IPS-18a (cell line): ENCODE measurements at regions not wholly inside any gene's neighbourhood (a gene's known extent, or its start where the extent isn't known, plus 50 kb on each side); places are given as distances from the start of the nearest gene placed in this dataset.
"Not testable (repeated sequence)": the region's sequence is repeated elsewhere in the genome, so short reads cannot be mapped to it uniquely, and the experiment has no call there.

ENCODE experiments used
- H3K27ac ChIP-seq: one replicate; pipeline ENCODE4 v1.5.1; 2013; ENCODE audit warnings: low read length
- H3K27me3 ChIP-seq: one replicate; pipeline ENCODE4 v1.6.1; 2013; ENCODE audit warnings: mild to moderate bottlenecking, low read length; ENCODE audit not compliant: control insufficient read depth, insufficient read depth
- H3K36me3 ChIP-seq: one replicate; pipeline ENCODE4 v1.6.1; 2013; ENCODE audit warnings: low read depth, low read length; ENCODE audit not compliant: control insufficient read depth
- H3K4me1 ChIP-seq: one replicate; pipeline ENCODE4 v1.6.1; 2013; ENCODE audit warnings: low read depth, low read length; ENCODE audit not compliant: control insufficient read depth
- H3K4me3 ChIP-seq: one replicate; pipeline ENCODE4 v1.5.1; 2013; ENCODE audit warnings: low read length
- H3K9ac ChIP-seq: one replicate; pipeline ENCODE4 v1.6.1; 2013; ENCODE audit warnings: mild to moderate bottlenecking, low read length, moderate library complexity
- H3K9me3 ChIP-seq: one replicate; pipeline ENCODE4 v1.6.1; 2013; ENCODE audit warnings: low read depth, low read length; ENCODE audit not compliant: control insufficient read depth

DNA sequence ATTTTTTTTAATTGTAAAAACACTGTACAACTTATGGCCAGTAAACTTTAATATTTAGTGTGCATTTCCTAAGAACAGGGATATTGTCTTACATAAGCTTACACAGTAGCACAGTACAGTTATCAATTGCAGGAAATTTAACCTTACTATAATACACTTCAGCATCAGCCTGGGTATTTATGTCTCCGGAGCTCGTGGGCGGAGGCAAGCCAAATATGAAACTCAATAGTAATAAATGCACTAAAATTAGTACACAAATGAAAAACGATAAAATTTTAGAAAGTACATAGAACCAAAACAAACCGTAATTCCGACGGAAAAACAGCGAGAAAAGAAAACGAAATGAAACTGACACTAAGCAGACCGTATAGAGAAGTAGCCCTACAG lies 91.2 kb downstream of the ANXA2R start:
- no peak overlapping the region for H3K4me3 ChIP-seq
- peaks cover 2% of the 10 kb centered on the region for H3K9me3 ChIP-seq
- H3K4me1 ChIP-seq = peaks cover 5% of the 10 kb centered on the region
- peaks cover 14% of the 10 kb centered on the region for H3K27me3 ChIP-seq
- no peak overlapping the region for H3K9ac ChIP-seq
- no peaks in the 10 kb centered on the region for H3K36me3 ChIP-seq
- H3K27ac ChIP-seq = no peak overlapping the region

DNA sequence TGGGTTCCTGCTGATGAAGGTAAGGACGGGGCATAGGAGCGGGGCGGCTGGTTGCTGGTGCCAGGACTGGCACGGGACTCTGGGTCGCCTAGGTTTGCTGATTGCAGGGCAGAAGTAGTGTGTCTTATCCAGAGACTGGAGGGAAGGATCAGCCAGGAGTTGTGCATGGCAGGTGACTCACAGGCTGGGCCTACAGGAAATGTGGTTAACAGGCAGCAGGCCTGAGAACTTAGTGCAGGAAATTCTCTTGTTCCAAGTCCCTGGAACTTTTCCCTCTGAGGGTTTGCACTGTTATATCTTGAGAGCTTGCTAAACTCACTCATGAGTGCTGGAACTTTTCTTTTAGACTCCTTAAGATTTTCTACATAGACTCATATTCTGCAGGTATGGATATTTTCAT lies 95.1 kb downstream of the ANXA2R start:
- Histone ChIP-seq H3K4me1 (no peaks in the 10 kb centered on the region), H3K9ac (no peak overlapping the region), H3K36me3 (no peaks in the 10 kb centered on the region), H3K27ac (no peak overlapping the region), H3K4me3 (no peak overlapping the region), H3K27me3 (peaks cover 25% of the 10 kb centered on the region), H3K9me3 (no peaks in the 10 kb centered on the region)

DNA sequence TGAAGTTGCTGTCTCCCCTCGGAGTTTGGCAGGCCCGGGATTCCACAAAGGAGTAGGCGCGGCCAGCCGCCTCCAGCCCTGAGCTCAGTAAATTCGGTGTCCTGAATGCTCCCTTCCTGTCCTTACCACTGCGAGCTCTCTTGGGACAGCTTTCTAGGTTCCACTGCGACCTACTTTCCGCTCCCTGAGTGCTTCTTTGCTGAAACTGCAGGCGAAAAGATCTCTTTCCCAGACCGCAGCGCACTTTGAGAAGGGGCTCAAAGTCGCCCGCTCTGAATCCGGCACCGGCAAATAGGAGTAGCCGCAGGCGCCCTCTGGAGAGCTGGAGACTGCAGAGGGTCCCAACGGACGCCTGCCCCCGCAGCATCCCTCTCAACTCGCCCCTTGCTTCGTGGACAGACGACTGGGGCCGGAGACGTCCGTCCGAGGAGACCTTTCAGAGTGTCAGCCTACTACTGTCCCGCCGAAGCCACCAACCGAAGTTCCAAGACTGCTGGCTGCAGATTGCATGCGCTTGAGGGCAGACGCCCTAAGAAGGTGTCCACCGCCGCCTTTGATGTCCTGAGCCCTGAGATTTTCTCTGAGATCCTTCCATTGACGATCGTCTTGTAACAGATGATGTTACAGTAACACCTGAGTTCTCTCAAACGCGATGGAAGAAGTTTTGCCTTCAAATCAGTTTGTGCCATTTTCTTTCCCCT lies 96.0 kb downstream of the ANXA2R start:
- peaks cover 25% of the 10 kb centered on the region for H3K27me3 ChIP-seq
- H3K4me3 ChIP-seq = peak overlapping the region; percentile 49
- H3K9me3 ChIP-seq = no peaks in the 10 kb centered on the region
- no peak overlapping the region for H3K9ac ChIP-seq
- H3K4me1 ChIP-seq = no peaks in the 10 kb centered on the region
- no peaks in the 10 kb centered on the region for H3K36me3 ChIP-seq
- H3K27ac ChIP-seq = no peak overlapping the region

DNA sequence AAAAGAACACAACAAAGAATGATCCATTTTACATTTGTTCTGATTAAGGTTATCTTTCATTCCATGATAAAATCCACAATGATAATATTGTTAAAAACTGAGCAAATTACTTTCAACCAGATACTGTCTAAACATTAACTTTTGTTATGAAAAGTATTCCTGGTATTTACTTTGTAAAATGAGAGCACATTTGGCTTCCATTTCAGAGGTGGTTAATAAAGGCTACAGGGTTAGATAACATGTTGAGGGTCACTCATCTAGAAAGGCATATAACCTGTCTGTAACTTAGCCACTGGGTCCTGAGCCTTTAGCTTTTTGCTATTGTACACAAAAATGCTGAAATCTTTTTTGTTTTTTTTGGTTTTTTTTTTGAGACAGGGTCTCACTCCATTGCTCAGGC lies 99.3 kb downstream of the ANXA2R start:
- Histone ChIP-seq H3K9ac (no peak overlapping the region), H3K36me3 (no peaks in the 10 kb centered on the region), H3K4me1 (no peaks in the 10 kb centered on the region), H3K9me3 (no peaks in the 10 kb centered on the region), H3K27ac (no peak overlapping the region), H3K4me3 (no peak overlapping the region), H3K27me3 (peaks cover 25% of the 10 kb centered on the region)

DNA sequence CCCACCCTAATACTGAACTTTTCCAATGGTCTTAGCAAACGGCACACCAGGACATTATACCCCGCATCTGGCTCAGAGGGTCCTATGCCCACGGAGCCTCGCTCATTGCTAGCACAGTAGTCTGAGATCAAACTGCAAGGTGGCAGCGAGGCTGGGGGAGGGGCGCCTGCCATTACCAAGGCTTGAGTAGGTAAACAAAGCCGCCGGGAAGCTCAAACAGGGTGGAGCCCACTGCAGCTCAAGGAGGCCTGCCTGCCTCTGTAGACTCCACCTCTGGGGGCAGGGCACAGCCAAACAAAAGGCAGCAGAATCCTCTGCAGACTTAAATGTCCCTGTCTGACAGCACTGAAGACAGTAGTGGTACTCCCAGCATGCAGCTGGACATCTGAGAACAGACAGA lies 108.1 kb downstream of the ANXA2R start:
- H3K9ac ChIP-seq, H3K4me3 ChIP-seq, H3K36me3 ChIP-seq, H3K9me3 ChIP-seq, H3K27ac ChIP-seq, H3K4me1 ChIP-seq, H3K27me3 ChIP-seq: not testable (repeated sequence)

DNA sequence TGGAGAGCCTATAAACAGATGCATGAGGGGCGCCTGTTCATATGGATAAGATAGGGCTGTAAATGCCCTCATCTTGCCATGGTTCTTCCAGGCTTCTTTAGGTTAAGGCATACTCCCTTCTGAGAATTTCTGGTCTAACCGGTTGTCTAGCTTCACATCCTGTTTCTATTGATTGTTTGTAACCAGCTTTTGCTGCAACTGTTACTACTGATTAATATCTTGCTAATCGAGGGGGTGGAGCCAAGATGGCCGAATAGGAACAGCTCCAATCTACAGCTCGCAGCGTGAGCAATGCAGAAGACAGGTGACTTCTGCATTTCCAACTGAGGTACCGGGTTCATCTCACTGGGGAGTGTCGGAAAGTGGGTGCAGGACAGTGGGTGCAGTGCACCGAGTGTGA lies 108.7 kb downstream of the ANXA2R start:
- not testable (repeated sequence) for H3K27me3 ChIP-seq, H3K27ac ChIP-seq, H3K4me3 ChIP-seq, H3K9ac ChIP-seq, H3K9me3 ChIP-seq, H3K4me1 ChIP-seq, H3K36me3 ChIP-seq

DNA sequence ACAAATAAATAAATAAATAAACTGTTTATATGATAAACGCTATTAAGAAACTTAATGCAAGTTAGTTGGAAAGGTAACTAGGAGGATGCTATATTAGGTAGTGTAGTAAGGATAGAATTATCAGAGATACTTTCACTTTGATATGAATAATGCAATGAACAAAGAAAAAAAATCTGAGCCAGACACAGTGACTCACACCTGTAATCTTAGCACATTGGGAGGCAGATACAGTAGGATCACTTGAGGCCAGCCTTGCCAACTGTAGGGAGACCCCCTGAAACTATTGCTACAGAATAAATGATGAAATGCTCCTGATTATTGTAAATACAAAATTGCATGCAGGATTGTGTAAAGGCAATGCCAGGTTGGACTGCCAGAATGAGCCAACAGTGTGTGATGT lies 109.2 kb downstream of the ANXA2R start:
- peaks cover 6% of the 10 kb centered on the region for H3K9me3 ChIP-seq
- no peaks in the 10 kb centered on the region for H3K4me1 ChIP-seq
- no peaks in the 10 kb centered on the region for H3K36me3 ChIP-seq
- no peak overlapping the region for H3K9ac ChIP-seq
- no peak overlapping the region for H3K4me3 ChIP-seq
- H3K27me3 ChIP-seq = no peaks in the 10 kb centered on the region
- H3K27ac ChIP-seq = no peak overlapping the region

DNA sequence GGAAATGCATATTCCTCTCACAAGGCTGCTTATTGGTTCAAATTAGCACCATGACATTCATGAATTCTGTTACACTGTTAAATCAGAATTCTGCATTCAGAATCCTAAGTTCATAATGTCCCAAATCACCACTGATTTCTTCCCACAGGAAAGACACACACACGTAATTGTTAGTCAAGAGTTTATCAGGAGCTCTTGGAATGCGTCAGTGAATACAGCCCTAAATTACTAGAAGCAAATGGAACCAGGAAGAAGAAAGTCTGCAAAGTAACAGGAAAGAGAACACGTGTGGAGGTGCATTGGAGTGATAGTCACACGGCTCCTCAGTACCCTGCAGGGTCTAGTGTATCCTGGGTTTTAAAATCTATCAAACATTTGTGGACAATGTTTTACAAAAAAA lies 110.2 kb downstream of the ANXA2R start:
- peaks cover 6% of the 10 kb centered on the region for H3K9me3 ChIP-seq
- no peaks in the 10 kb centered on the region for H3K4me1 ChIP-seq
- H3K4me3 ChIP-seq = no peak overlapping the region
- no peak overlapping the region for H3K27ac ChIP-seq
- no peaks in the 10 kb centered on the region for H3K27me3 ChIP-seq
- H3K9ac ChIP-seq = no peak overlapping the region
- no peaks in the 10 kb centered on the region for H3K36me3 ChIP-seq

DNA sequence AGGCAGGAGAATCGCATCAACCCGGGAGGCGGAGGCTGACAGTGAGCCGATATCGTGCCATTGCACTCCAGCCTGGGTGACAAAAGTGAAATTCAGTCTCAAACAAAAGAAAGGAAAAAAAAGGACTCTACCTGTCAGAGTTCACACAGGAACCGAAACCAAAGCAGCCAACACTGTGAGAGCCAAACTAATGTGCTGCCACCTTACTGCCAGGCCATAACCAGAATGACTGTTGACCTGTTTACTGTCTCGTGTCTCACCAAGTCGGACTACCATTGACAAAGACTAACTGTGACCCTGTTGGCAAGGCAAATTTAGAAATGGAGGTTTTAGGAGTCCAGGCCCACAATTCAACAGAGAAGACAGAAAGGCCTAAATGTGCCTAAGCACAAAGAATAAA lies 112.4 kb downstream of the ANXA2R start:
- Histone ChIP-seq H3K4me3 (no peak overlapping the region), H3K27me3 (no peaks in the 10 kb centered on the region), H3K27ac (no peak overlapping the region), H3K4me1 (no peaks in the 10 kb centered on the region), H3K9ac (no peak overlapping the region), H3K36me3 (no peaks in the 10 kb centered on the region), H3K9me3 (peaks cover 6% of the 10 kb centered on the region)

DNA sequence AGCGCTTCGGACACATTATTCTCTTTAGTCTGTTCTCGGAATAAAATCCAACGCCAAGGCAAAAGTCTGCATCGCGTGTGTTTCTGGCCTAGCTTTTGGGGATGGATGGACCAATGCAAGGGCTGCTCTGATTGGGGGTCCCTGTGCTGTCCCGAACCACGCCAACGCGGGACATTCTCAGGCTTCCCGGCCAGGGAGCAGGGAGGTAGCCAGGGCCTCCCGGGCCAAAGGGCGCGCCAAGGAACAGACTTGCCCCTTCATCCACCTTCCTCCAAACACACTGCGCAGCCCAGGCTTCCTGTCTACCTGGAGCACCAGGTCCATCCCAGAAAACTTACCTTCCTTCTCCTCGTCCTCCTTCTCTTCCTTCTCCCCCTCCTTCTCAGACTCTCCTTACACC lies 113.0 kb upstream of the SELENOP start:
- H3K36me3 ChIP-seq = no peaks in the 10 kb centered on the region
- H3K9ac ChIP-seq = no peak overlapping the region
- H3K9me3 ChIP-seq = no peaks in the 10 kb centered on the region
- no peak overlapping the region for H3K27ac ChIP-seq
- no peaks in the 10 kb centered on the region for H3K27me3 ChIP-seq
- H3K4me1 ChIP-seq = no peaks in the 10 kb centered on the region
- no peak overlapping the region for H3K4me3 ChIP-seq

DNA sequence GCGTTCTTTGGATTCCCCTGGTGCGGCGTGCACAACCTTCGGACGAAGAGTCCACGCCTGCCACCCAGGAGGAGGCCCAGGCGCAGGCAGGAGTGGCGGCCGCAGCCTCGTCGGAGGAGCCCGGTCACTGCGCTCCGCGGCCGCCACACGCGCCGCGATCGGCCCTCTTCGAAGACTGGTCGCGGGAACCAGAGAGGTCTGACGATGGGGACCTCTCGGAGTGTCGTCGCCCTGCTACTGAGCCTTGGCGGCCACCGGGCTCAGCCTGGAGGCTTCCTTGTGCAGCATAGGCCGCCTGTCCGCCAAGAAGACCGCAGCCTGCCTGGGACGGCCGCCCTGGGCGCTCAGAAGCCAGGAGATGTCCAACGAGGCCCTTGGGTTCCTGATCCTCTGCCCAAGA lies 112.5 kb upstream of the SELENOP start:
- Histone ChIP-seq H3K9ac (no peak overlapping the region), H3K9me3 (no peaks in the 10 kb centered on the region), H3K4me3 (no peak overlapping the region), H3K27ac (no peak overlapping the region), H3K36me3 (no peaks in the 10 kb centered on the region), H3K4me1 (no peaks in the 10 kb centered on the region), H3K27me3 (no peaks in the 10 kb centered on the region)

DNA sequence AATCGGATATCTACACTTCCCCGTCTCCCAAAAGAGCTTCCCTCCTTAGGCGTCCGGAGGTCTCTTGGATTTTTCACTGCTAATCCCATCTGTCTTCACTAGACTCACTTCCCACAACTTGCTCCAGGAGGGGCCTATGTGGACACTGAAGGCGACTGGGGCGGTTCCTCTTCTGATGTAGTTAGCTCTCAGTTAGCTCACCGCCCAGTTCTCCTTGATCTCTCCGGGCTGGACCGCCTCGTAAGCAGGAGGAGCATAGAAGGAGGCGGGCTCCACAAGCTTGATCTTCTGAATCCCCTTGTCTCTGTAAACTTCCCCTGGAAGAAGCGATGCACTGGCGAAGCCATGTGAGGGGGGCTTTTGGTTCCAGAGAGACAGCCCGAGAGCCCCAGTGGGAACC lies 112.0 kb upstream of the SELENOP start:
- Histone ChIP-seq H3K27ac (no peak overlapping the region), H3K9ac (no peak overlapping the region), H3K4me3 (no peak overlapping the region), H3K27me3 (no peaks in the 10 kb centered on the region), H3K36me3 (no peaks in the 10 kb centered on the region), H3K9me3 (no peaks in the 10 kb centered on the region), H3K4me1 (no peaks in the 10 kb centered on the region)
